ENCODE measurements at regions not wholly inside any gene's neighbourhood (a gene's known extent, or its start where the extent isn't known, plus 50 kb on each side); places are given as distances from the start of the nearest gene placed in this dataset.

- no peak overlapping the region for H3K27ac Mint-ChIP-seq
- H3K9me3 Mint-ChIP-seq: no peaks in the 10 kb centered on the region
- peaks cover 33% of the 10 kb centered on the region for H3K4me1 Mint-ChIP-seq (ENCODE audit: unreplicated experiment)
- no peak overlapping the region for H3K4me3 Mint-ChIP-seq
- TF ChIP-seq CTCF (conservative IDR thresholded peaks at IDR 0.05): no peak
- no peak for DNase-seq (ENCODE audit: extremely low spot score, unreplicated experiment)
- no peaks in the 10 kb centered on the region for H3K36me3 Mint-ChIP-seq
- no peaks in the 10 kb centered on the region for H3K27me3 Mint-ChIP-seq
Observed at GRCh38 chr2:109061736-109062135, 67.3 kb upstream of the SH3RF3 start.

- Mint-ChIP-seq H3K4me3 (no peak overlapping the region), H3K27ac (no peak overlapping the region), H3K27me3 (no peaks in the 10 kb centered on the region), H3K4me1 (ENCODE audit: unreplicated experiment) (peaks cover 28% of the 10 kb centered on the region), H3K9me3 (no peaks in the 10 kb centered on the region), H3K36me3 (no peaks in the 10 kb centered on the region)
- TF ChIP-seq CTCF (conservative IDR thresholded peaks at IDR 0.05): no peak
- DNase-seq (ENCODE audit: extremely low spot score, unreplicated experiment): no peak
Observed at GRCh38 chr2:109060496-109060895, 68.5 kb upstream of the SH3RF3 start.

DNA sequence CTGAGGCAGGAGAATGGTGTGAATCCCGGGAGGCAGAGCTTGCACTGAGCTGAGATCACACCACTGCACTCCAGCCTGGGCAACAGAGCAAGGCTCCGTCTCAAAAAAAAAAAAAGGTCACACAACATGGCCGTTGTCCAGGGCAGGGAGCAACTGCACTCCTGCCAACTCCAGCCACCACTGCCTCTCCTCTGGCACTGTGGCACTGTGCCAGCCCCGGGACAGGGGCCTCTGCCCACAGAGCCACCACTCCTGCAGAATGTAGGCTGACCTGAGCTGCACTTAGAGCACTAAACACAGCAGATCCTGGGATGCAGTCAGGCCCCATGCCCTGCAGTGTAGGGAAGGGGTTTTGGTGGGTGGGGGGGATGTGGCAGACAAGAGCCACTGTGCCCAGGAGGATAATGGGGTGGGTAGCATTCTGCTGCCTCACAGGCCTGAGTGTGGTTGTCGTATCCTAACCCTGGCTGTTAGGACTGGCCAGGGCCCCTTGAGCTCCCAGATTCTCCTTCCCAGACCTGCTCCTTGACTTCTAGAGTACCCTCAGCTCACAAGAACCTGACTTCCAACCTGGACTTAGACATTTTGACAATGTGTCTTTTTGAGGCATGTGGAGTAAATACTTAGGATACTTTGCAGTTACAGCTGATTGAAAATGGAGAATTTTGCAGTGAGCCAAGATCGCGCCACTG lies 69.4 kb upstream of the SH3RF3 start:
- DNase-seq (ENCODE audit: extremely low spot score, unreplicated experiment): no peak
- Mint-ChIP-seq H3K36me3 (no peaks in the 10 kb centered on the region), H3K4me3 (no peak overlapping the region), H3K27ac (no peak overlapping the region), H3K27me3 (no peaks in the 10 kb centered on the region), H3K9me3 (no peaks in the 10 kb centered on the region), H3K4me1 (ENCODE audit: unreplicated experiment) (peaks cover 19% of the 10 kb centered on the region)
- TF ChIP-seq CTCF (conservative IDR thresholded peaks at IDR 0.05): no peak

DNA sequence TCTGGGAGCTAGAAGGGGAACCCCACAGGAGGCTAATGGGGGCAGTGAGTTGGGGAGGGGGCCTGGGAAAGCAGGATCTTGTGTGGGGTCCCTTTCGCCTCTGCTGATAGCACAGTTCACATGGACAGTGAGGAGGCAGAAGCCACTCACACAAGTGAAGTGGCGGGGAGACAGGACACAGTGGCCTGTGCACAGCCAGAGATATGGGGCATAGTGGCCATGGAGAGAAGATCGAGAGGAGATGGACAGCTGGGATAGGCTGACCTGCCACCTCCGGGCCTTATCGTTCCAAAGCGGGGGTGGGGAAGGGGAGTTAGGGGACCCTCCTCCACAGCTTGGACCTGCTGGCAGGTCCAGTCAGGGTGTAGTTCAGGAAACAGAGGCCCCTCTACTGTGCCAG lies 69.8 kb upstream of the EDAR start:
- no peak overlapping the region for H3K27ac Mint-ChIP-seq
- H3K4me3 Mint-ChIP-seq: no peak overlapping the region
- no peaks in the 10 kb centered on the region for H3K36me3 Mint-ChIP-seq
- H3K9me3 Mint-ChIP-seq: no peaks in the 10 kb centered on the region
- DNase-seq (ENCODE audit: extremely low spot score, unreplicated experiment): no peak
- no peak for TF ChIP-seq CTCF (conservative IDR thresholded peaks at IDR 0.05)
- no peaks in the 10 kb centered on the region for H3K27me3 Mint-ChIP-seq
- H3K4me1 Mint-ChIP-seq (ENCODE audit: unreplicated experiment): peaks cover 18% of the 10 kb centered on the region

DNA sequence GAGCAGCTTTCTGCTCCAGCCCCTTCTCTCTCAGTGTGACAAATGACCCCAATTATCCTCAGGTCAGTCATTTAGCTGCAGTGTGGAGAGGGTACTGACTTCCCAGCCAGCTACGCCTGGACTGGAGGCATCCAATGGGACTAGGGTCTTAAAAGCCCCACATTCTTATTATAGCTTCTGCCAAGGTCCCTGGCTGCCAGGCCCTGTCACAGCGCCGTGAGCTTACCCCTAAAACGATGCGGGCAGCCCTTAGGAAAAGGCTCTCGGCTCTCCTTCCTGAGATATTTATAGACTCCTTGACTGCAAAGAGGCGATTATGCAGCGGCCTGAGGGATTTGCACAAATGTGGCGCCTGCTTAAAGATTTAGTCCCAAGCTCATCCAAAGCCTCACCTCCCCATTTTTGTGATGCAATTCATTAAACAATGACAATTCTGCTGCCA lies 69.2 kb upstream of the EDAR start:
- DNase-seq (ENCODE audit: extremely low spot score, unreplicated experiment): no peak
- Mint-ChIP-seq H3K4me1 (ENCODE audit: unreplicated experiment) (peaks cover 15% of the 10 kb centered on the region), H3K27ac (no peak overlapping the region), H3K4me3 (no peak overlapping the region), H3K36me3 (no peaks in the 10 kb centered on the region), H3K27me3 (no peaks in the 10 kb centered on the region), H3K9me3 (no peaks in the 10 kb centered on the region)
- no peak for TF ChIP-seq CTCF (conservative IDR thresholded peaks at IDR 0.05)

Measured in type B pancreatic cell (in vitro differentiated cells).